ENCODE measurements at regions not wholly inside any gene's neighbourhood (a gene's known extent, or its start where the extent isn't known, plus 50 kb on each side); places are given as distances from the start of the nearest gene placed in this dataset.

DNA sequence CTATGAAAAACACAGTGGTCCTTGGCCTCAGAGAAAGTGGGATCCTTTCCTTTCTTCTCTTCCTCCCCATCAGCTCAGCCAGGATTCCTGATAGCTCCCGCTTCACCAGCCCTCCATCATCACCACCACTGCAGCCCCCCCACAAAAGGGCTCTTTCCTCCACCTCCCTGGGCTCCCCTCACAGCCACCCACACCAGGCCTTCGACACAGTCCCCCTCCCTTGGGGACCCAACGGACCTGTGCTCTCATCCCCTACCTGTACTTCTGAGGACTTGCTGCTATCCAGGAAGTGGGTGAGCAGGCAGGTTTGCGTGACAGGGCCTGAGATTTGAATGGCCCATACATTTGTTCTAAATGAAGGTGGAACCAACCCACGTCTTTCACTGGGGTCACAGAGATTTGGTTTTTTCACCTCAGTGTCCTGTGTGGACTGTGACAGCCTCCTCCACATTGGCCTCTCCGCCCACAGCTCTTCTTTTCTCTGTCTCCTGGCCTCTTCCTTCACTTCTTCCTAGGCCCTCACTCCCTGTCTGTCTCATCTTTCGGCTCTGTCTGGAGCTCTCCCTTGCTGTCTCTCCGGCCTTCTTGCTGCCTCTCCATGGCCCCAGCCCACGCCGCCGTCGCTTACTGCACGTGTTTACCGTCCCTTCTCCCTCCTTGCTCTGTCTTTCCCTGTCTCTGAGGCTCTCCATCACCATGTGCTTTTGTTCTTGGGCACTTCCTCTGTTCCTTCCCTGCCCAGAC is 238.6 kb downstream of the FOXD2 start:
- H3K36me3 ChIP-seq (ENCODE audit: control insufficient read depth, insufficient read depth, low read length): no peaks in the 10 kb centered on the region
- H3K4me2 ChIP-seq (ENCODE audit: low read length): no peak overlapping the region
- H3K9me3 ChIP-seq (ENCODE audit: control insufficient read depth, low read length): no peaks in the 10 kb centered on the region
- H2AFZ ChIP-seq: no peak overlapping the region
- H3K4me1 ChIP-seq: no peaks in the 10 kb centered on the region
- TF ChIP-seq, protein P1, sequence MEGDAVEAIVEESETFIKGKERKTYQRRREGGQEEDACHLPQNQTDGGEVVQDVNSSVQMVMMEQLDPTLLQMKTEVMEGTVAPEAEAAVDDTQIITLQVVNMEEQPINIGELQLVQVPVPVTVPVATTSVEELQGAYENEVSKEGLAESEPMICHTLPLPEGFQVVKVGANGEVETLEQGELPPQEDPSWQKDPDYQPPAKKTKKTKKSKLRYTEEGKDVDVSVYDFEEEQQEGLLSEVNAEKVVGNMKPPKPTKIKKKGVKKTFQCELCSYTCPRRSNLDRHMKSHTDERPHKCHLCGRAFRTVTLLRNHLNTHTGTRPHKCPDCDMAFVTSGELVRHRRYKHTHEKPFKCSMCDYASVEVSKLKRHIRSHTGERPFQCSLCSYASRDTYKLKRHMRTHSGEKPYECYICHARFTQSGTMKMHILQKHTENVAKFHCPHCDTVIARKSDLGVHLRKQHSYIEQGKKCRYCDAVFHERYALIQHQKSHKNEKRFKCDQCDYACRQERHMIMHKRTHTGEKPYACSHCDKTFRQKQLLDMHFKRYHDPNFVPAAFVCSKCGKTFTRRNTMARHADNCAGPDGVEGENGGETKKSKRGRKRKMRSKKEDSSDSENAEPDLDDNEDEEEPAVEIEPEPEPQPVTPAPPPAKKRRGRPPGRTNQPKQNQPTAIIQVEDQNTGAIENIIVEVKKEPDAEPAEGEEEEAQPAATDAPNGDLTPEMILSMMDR (IDR thresholded peaks at IDR 0.05): no peak
- no peaks in the 10 kb centered on the region for H3K79me2 ChIP-seq
- no peaks in the 10 kb centered on the region for H3K27me3 ChIP-seq (ENCODE audit: control insufficient read depth, insufficient read depth, low read length)
- no peak overlapping the region for H3K9ac ChIP-seq
- no peak overlapping the region for H3K4me3 ChIP-seq (ENCODE audit: low read depth, low read length)
- no peak overlapping the region for H3K27ac ChIP-seq

DNA sequence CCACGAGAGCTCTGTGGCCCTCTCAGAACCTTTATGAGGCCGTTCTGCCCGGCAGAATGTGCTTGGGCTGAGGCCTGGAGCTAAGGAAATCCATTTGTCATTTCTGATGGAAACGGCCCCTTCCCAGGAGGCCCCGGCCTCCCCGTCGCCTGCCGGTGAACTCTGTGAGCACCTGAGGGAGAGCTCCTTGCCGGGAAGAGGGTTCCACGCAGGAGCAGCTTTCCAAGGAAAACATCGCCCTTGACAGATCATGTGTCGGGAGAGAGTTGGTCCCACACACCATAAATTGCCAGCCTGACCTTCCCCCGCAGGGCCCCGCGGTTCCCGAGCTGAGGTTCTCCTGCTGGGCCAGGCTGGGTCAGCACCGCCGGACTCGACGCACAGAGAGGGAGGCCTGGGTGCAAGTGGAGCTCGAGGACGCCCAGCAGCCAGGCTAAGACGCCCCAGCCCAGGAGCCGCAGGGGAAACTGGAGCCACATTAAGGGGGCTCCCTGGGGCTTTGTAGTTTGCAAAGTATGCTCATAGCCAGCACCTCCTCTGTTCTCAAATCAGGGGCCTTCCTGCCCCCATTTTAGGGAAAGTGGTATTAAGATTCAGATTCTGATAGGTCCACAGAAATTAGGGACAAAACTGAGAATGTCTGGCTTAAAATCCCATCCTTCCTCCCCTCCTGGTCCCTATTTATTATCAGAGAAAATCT is 239.5 kb downstream of the FOXD2 start:
- Histone ChIP-seq H2AFZ (no peak overlapping the region), H3K4me2 (ENCODE audit: low read length) (no peak overlapping the region), H3K79me2 (no peaks in the 10 kb centered on the region), H3K9ac (no peak overlapping the region), H3K27me3 (ENCODE audit: control insufficient read depth, insufficient read depth, low read length) (no peaks in the 10 kb centered on the region), H3K4me1 (no peaks in the 10 kb centered on the region), H3K36me3 (ENCODE audit: control insufficient read depth, insufficient read depth, low read length) (no peaks in the 10 kb centered on the region), H3K9me3 (ENCODE audit: control insufficient read depth, low read length) (no peaks in the 10 kb centered on the region), H3K27ac (no peak overlapping the region), H3K4me3 (ENCODE audit: low read depth, low read length) (no peak overlapping the region)
- TF ChIP-seq, protein P1 (IDR thresholded peaks at IDR 0.05): no peak

DNA sequence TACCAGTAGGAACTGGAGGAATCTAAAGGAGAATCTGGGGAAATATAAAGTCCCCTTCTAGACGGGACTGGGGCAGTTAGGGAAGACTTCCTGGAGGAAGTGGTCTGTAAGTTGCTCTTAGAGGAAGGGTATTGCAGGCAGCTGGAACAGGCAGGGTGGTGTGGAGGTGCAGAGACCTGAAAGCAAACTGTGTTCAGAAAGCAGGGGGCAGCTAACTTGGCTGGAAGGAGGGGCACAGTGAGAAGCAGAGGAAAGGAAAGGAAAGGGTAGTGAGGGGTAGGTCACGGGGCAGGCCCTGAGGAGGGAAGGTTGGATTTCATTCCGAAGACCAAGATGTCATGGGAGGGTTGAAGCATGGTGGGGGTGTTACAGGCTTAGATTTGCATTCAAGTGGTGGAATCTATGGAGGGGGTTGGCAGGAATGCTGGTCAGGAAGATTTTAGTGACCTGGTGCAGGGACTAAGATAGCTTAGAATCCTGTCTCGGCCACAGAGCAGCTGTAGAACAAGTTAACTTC is 240.7 kb downstream of the FOXD2 start:
- Histone ChIP-seq H3K9ac (no peak overlapping the region), H3K36me3 (ENCODE audit: control insufficient read depth, insufficient read depth, low read length) (no peaks in the 10 kb centered on the region), H3K4me1 (no peaks in the 10 kb centered on the region), H3K27me3 (ENCODE audit: control insufficient read depth, insufficient read depth, low read length) (no peaks in the 10 kb centered on the region), H3K27ac (no peak overlapping the region), H3K4me3 (ENCODE audit: low read depth, low read length) (no peak overlapping the region), H3K9me3 (ENCODE audit: control insufficient read depth, low read length) (no peaks in the 10 kb centered on the region), H3K79me2 (no peaks in the 10 kb centered on the region), H3K4me2 (ENCODE audit: low read length) (no peak overlapping the region), H2AFZ (no peak overlapping the region)
- TF ChIP-seq, protein P1 (IDR thresholded peaks at IDR 0.05): no peak

DNA sequence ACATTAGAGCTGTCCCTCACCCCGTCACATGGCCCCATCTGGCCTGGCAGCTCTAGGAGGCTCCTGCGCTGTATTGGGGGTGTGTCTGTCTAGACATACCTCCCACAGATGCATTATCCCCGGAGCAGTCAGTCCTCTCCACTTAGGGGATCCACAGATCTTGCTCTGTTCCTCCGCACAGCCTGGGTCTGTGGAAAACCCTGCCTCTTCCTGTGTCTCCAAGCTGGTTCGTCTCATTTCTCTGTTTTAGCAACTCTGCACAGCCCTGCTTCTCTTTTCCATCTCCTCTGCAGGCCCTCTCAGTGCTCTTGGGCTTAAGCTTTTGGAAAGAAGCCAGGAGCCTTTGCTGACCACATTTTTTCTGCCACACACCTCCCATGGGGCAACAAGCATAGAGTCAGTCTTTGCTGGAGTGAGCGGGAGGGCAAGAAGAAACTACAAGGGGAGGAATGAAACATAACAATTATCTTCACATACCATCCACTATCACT is 241.5 kb downstream of the FOXD2 start:
- no peak overlapping the region for H2AFZ ChIP-seq
- no peaks in the 10 kb centered on the region for H3K4me1 ChIP-seq
- H3K9ac ChIP-seq: no peak overlapping the region
- H3K27me3 ChIP-seq (ENCODE audit: control insufficient read depth, insufficient read depth, low read length): no peaks in the 10 kb centered on the region
- H3K9me3 ChIP-seq (ENCODE audit: control insufficient read depth, low read length): no peaks in the 10 kb centered on the region
- no peaks in the 10 kb centered on the region for H3K79me2 ChIP-seq
- no peaks in the 10 kb centered on the region for H3K36me3 ChIP-seq (ENCODE audit: control insufficient read depth, insufficient read depth, low read length)
- no peak overlapping the region for H3K4me2 ChIP-seq (ENCODE audit: low read length)
- H3K27ac ChIP-seq: no peak overlapping the region
- no peak overlapping the region for H3K4me3 ChIP-seq (ENCODE audit: low read depth, low read length)
- TF ChIP-seq, protein P1 (IDR thresholded peaks at IDR 0.05): no peak
